ENCODE measurements at regions not wholly inside any gene's neighbourhood (a gene's known extent, or its start where the extent isn't known, plus 50 kb on each side); places are given as distances from the start of the nearest gene placed in this dataset.

DNA sequence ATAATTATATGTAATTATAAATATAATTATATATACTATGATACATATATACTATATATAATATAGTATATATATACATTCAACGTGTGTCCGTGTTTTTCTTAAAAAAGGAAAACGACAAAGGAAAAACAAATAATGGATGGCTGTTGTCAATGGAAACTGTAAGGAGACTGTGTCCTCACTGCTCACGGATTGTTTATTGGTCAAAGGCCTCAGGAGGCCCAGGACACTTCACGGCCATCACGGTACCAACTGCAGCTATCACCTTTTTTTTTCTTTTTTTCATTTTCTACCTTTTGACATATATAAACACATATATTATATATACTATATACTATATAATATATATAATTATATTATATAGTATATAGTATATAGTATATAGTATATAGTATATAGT lies 113.4 kb downstream of the SPTSSA start:
- no peak for DNase-seq

DNA sequence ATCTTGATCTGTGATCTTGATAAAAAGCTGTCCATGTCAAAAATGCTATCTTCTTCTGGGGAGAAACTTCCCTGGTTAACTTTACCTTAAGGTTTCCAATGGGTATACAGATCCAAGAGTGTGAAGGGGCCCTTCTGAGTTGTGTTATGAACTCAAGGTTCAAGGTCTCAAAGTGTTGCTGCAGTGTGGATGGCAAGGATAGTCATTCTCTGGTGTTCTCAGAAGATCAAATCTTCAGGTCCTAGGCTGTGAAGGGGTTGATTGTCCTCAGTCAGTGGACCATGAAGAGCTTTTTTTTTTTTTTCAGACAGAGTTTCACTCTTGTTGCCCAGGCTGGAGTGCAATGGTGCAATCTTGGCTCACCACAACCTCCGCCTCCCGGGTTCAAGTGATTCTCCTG lies 114.4 kb downstream of the SPTSSA start:
- DNase-seq, result no peak

DNA sequence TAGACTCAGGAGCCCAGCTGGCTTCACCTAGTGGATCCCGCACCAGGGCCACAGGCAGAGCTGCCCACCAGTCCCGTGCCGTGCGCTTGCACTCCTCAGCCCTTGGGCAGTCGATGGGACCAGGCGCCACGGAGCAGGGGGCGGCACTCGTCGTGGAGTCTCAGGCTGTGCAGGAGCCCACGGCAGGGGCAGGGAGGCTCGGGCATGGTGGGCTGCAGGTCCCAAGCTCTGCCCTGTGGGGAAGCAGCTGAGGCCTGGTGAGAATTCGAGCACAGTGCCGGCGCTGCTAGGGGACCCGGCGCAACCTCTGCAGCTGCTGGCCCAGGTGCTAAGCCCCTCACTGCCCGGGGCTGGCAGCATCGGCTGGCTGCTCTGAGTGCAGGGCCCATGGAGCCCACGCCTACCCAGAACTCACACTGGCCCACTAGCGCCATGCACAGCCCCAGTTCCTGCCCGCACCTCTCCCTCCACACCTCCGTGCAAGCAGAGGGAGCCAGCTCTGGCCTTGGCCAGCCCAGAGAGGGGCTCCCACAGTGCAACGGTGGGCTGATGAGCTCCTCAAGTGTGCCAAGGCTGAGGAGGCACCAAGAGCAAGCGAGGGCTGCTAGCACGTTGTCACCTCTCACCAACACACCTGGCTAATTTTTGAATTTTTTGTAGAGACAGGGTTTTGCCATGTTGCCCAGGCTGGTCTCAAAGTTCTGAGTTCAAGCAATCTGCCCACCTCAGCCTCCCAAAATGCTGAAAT lies 116.1 kb downstream of the SPTSSA start:
- no peak for DNase-seq

DNA sequence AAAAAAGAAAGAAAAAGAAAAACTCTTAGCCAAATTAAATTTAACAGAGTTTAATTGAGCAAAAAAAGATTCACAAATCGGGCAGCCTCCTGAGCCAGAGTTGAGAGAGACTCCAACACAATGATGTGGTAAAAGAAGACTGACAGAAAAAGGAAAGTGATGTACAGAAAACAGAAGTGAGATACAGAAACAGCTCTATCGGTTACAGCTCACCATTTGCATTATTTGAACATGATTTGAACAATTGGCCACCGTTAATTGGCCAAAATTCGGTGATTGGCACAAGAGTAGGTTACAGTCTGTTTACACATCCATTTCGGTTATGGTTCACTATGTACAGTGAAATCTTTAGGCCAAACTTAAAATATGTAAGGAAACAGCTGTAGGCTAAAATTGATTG lies 117.7 kb downstream of the SPTSSA start:
- no peak for DNase-seq

DNA sequence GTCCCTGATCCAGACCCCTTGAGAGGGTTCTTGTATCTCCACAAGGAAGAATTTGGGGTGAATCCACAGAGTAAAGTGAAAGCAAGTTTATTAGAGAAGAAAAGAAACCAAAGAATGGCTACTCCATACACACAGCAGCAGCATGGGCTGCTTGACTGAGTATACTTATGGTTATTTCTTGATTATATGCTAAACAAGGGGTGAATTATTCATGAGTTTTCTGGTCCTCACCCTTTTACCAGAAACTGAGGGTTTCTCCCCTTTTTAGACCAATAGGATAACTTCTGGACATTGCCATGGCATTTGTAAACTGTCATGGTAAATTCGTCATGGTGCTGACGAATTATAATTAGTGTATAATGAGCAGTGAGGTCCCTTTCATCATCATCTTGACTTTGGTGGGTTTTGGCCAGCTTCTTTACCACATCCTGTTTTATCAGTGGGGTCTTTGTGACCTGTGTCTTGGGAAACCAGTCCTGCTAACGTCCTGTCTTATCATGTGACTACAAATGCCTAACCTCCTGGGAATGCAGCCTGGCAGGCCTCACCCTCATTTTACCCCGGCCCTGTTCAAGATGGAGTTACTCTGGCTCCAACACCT lies 121.9 kb downstream of the SPTSSA start:
- DNase-seq, result no peak

DNA sequence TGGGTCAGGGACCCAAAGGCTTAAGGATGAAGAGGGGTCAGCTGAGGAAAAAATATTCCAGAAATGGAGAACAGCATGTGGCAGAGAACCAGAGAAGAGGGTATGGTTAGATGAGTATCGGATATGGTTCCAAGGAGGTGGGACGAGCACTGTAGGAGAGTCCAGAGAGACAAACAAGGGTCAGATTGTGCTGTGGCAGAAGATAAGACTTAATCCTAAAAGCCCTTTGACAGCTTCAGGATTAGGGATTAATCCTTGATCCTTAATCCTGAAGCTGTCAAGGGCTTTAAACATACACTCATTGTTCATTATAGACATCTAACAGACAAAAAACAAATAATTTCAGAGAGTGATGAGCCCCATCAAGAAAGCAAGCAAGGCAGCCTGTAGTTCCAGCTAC lies 124.0 kb downstream of the SPTSSA start:
- DNase-seq, result no peak

DNA sequence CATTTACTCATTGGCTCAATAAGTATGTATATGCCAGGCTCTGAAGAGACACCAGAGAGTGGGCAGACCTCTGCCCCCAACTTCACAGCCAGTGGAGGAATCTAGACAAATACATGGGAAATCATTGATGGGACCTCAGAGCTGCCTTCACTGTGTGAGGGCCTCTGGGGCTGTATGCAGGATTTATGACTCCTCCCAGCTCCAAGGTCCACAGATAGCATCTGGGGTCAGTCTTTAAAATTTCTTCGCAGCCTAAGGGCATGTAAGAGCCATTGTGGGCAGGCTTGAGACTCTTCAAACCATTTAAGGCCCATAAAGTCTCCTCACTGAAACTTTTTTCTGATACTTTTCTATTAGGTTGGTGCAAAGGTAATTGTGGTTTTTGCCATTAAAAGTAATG lies 125.5 kb downstream of the SPTSSA start:
- no peak for DNase-seq

DNA sequence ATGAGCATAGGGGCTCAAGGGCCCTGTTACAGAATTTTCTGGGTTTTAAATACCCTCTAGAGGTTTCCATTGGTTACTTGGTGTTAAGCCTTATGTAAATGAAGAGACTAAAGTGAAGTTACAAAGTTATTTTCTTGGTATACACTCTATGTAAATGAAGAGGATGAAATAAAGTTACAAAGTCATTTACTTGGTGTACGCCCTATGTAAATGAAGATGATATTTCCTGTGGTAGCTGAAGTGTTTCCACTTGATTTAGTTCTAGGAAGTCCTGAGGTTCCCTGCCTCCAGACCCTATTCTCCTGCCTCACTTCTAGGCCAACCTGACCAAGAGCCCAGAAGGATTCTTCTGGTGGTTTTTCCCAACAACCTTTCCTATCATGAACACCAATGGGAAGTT lies 126.1 kb downstream of the SPTSSA start:
- no peak for DNase-seq

DNA sequence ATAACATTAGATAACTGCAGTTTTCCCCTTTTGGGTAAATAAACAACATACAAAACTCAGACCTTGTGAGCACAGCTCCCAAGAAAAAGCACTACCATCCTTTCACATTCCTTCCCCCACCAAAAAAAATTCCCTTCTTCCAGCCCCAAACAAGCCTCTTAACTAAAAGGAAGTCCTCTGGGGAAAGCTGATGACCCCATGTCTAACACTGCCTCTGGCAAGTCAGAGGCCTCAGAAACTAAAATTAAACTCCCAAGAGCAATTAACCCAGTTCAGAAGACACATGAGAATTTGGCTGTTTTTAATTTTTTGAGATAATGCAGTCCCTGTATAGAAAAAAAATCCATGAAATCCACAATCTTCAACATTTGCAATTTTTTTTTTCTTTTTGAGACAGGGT lies 127.7 kb downstream of the SPTSSA start:
- no peak for DNase-seq

DNA sequence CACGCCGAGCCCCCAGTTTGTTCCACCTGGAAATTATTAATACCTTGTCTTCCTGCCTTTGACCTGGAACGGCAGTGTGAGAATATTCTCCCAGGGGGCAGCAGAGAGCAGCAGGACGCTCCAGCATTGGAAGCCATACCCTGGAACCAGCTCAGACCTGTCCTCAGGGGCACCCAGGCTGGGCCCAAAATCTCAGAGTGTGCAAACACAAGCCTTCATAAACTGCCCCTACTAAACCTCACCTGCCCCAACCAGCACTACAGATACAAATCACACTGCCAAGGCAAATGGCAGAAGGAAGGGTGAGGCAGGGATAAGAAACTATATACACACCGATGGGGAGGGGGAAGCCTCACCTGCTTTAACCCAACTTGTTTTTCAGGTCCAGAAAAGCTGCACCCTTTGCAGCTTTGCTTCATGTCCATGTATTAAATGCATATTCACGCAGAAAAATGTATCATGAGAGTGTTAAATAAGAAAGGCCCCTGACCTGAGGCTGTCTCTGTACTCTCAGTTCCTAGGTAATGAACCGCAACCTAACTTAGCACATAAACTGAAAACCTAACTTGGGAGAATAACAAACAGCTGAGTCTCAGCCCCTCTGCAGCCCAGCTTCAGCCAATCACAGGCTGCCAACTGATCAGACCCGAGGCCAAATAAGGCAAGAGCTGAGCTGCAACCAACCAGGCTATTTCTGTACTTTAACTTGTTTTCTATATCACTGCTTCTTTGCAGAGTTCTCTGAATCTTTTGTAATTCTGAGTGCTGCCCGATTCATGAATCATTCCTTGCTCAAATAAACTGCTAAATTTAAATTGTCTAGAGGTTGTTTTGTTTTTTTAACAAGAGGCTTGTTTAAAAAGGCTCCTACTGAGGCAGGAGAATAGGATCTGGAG lies 130.1 kb downstream of the SPTSSA start:
- DNase-seq, result peak; percentile 46

DNA sequence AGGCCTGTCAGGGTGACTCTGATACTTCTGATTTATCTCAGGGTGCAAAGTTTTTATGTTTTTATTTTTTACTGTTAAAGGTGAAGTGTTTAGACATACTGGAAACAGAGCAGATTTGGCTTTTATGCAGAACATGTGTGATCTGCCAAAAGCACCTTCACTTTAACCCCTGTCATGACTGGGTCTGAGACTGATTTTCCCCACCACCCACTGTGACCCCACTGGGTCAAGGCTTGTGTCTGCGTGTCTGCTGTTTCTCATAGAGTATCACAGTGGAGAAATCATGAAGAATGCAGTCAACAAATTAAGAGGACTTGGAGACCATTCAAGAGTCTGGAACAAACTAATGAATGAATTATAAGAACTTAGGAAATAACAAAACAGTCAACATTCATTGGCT lies 131.2 kb downstream of the SPTSSA start:
- DNase-seq, result no peak

DNA sequence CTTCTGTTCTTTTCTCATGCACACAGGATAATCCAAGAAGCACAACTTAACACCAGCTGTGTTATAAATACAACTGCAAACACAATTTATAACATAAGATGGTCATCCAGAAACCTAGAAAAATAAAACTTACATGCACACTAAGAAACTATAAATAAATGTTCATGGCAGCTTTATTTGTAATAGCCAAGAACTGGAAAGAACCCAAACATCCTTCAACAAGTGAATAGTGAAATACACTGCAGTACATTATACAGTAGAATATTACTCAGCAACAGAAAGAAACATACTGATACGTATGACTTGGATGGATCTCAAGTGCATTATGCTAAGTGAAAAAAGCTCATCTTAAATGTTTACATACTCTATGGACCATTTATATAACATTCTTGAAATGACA lies 132.7 kb downstream of the SPTSSA start:
- no peak for DNase-seq

DNA sequence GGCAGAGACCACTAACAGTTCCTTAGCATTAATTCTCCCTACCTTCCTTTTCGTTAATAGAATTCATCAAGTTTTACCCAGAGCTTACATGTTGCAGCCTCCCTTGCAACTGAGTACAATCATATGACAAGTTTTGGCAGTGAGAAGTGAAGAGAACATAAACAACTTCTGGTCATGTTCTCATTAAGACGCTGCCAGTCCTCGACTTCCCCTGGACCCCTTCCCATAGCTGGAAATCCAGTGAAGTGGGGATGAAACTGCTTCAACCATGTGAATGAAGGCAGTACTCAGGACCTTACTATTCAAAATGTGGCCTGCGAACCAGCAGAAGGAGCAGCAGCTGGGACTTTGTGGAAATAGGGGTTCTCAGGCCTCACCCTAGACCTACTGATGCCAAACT lies 133.9 kb downstream of the SPTSSA start:
- no peak for DNase-seq

DNA sequence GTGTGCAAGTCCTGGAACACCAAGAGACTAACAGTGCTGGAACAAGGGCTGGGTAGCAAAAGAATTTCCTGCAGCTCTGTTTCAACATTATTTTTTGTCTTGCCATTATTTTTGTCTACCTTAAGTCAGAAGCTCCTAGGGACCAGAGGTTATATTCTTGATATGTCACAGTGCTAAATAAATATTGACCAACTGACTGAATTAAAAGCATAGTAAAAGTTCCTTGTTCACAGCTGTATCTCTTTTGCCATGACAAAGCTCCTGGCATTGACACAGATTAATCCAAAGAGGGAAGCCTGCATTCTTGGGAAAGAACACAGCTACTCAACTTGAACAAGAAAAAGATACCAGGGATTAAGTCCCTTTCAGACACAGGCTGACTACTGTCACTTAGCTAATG lies 136.5 kb downstream of the SPTSSA start:
- DNase-seq, result no peak

DNA sequence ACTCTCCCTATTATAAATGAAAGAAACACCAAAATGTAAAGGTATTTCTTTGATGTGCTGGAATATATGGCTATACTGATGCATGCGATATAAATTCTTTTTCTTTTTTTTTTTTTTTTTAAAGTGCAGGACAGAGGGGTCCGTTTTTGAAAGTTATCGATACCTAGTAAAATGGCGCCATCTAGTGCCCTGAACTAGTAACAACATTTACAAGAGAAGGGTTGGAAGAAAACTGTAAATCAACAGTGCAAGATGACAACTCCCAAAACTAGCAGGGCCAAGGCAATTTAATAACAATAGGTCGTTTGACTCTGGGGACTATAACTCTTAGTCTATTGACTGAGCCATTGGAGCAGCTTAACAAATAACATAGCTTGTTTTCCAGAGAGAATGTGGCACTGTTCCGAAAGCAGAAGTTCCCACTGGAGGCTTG lies 137.7 kb downstream of the SPTSSA start:
- DNase-seq, result no peak

DNA sequence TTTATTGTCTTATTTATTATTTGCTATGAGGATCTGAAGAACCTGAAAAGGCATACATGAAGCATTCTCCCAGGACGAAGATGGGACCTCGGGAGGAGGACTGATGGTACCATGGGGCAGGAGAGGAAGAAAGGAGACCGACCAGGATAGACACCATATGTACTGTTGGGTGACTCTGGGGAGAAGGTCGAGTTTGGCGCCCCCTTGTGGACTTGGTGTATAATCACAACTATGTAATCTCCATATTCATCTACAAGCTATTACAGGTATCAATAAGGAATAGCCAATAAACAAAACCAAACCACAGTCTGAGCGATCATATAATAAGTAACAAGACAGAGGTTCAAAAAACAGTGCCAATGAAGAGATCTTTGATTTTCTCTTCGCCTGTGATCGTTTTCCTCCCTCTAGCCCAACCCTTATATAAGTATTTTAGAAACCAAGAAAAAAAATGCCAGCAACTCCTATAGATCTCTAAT lies 139.1 kb downstream of the SPTSSA start:
- DNase-seq, result no peak

DNA sequence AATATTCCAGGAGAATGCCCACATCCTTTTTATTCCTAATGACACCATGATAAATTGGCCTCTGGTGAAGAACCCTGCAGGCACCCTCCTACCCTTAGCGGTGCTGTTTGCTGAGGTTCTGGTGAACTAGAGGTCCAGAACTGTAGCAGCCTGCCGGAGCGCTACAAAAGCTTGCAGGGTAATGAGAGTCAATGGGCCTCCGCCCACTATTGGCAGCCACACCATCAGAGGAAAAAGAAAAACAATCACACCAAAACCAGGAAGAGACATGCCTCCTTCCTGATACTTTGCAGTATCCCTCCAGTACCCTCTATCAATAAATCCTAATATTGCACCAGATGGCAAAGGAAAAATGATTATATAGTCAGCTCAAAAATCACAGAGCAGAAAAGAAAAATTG lies 142.9 kb downstream of the SPTSSA start:
- no peak for DNase-seq

DNA sequence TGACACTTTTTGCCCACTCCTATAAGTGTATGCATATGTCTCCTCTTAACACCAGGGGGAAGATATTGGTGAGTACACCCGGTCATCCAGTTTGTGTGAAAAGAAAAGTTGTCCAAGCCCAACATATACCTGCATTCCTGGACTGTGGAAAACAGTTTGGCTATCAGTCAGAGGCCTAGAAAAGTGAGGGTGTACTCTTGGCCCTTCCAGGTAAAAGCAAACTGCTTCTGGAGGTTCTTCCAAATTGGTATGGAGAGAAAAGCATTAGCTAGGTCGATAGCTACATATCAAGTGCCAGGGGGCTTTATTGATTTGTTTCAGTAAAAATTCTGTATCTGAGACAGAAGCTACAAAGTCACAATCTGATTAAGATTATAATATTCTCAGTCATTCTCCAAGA lies 144.0 kb downstream of the SPTSSA start:
- no peak for DNase-seq

DNA sequence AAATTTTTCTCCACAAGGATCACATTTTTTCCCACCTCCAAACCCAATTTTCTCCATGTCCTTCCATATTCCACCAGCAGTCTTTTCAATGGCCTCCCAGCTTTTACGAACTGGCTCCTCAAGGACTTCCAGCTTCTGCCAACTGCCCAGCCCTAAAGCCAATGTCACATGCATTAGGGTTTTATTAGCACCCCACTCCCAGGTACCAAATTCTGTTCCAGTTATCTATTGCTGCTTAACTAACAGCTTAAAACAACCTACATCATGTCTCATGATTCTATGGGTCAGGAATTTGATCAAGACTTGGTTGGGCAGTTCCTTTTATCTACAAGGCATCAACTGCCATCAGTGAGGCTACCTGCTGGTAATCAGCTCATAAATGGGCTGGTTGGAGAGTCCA lies 151.3 kb downstream of the SPTSSA start:
- no peak for DNase-seq

DNA sequence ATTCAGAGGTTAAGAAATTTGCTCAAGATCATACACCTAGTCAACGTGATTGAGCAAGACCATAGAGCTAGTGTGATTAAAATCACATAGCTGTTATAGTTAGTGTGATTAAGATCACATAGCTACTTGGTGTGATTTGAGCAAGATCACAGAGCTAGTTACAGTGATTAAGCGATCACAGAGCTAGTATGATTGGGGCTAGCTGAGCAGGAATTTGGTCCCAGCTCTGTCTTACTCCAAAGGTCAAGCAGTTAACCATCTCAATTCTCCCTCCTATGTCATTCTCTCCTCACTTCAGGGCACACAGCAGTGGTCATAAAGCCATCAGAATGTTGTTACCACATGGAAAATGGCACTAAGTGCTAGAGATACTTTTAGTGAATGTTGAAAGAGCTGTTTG lies 158.2 kb downstream of the SPTSSA start:
- no peak for DNase-seq

DNA sequence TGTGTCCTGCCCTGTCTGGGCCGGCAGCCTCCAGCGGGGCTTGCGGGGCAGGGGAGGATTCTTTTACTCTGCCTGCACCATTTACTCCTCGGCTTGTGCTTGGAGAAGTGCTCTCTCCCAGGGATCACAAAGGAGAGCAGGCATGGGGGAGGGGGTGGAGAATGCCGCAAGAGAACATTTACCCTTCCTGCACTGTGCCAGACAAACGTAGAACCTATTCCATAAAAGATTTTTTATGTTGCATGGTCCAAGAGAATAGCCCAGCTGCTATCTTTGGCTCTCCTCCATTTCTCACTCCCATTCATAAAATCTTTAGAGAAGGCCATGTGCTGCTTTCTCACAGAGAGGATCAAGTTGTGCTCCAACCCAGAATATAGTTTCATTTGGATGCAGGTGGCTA lies 159.4 kb downstream of the SPTSSA start:
- DNase-seq, result no peak

DNA sequence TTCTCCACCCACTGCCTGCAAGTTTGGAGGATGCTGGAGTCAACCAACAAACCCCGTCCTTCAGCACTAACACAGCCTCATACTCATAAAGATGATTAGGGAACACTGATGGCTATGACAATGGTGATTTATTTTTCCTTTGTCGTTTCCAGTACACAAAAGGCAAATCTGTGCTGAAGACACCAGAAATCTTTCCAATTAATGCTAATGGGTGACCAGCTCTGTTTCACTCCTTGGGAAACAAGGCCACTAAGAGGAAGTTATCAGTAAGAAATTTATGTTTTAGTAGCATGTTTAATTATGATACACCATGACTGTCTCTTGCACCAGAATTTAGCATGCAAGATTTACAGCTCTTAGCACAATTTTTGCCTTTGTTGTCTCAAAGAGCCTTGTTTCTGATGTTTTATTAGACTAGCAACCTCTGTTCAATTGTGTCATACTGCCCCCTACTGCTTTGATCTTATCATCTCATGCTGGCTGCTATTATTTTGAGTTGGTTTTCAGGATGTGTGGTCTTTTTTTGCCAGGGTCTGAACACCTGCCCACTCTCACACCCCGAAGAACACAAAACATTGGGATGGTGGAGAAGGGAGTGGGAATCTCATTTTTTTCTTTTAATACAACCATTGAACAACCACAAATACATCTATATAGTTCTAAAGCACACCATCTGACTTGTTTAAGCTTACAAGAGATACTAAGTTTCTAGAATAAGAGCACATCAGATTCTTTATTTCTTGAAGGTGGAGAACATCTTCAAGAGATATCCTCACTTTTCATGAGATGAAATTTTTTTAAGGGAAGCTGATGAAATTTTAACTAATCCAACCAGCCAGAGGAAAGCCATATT lies 160.9 kb downstream of the SPTSSA start:
- DNase-seq, result no peak

DNA sequence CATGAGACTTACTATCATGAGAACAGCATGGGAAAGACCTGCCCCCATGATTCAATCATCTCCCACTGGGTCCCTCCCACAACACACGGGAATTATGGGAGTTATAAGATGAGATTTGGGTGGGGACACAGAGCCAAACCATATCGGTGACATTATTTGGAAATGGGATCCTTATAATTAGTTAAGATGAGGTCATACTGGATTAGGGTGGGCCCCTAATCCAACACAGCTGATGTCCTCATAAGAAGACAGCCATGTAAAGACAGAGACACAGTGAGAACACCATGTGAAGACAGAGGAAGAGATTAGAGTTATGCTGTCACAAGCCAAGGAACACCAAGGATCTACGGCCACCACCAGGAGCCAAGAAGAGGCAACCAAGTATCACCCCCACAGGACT lies 161.7 kb downstream of the SPTSSA start:
- DNase-seq, result no peak

Data from T1000 (cell line).